Liver (tissue), 3 donors: ENCODE measurements at regions not wholly inside any gene's neighbourhood (a gene's known extent, or its start where the extent isn't known, plus 50 kb on each side); places are given as distances from the start of the nearest gene placed in this dataset.

Experiments used
- ATF3 ChIP-seq: IDR thresholded peaks from 2 replicates; pipeline ENCODE4 v1.6.1; 2016; ENCODE audit warnings: antibody characterized with exemption
- HNF4A ChIP-seq, 2 donors: conservative IDR thresholded peaks; 2 replicates each; pipeline ENCODE4 v1.6.1; 2016; ENCODE audit warnings: antibody characterized with exemption in 2 of 2, mild to moderate bottlenecking in 2 of 2
- JUND ChIP-seq, 2 donors: IDR thresholded peaks; 2 replicates each; pipeline ENCODE4 v1.6.1; 2016; ENCODE audit warnings: antibody characterized with exemption in 2 of 2
- REST ChIP-seq: IDR thresholded peaks from 2 replicates; pipeline ENCODE4 v1.6.1; 2016; ENCODE audit warnings: antibody characterized with exemption, mild to moderate bottlenecking
- RXRA ChIP-seq, 2 donors: IDR thresholded peaks; 2 replicates each; pipeline ENCODE4 v1.6.1; 2017 to 2018; ENCODE audit warnings: antibody characterized with exemption in 2 of 2, mild to moderate bottlenecking in 1 of 2
- SP1 ChIP-seq: IDR thresholded peaks from 2 replicates; pipeline ENCODE4 v1.6.1; 2018; ENCODE audit warnings: antibody characterized with exemption, mild to moderate bottlenecking
- YY1 ChIP-seq: IDR thresholded peaks from 2 replicates; pipeline ENCODE4 v1.6.1; 2016; ENCODE audit warnings: antibody characterized with exemption, mild to moderate bottlenecking
- TF ChIP-seq, protein P1 (sequence below): fragments of 150-350 bp; IDR thresholded peaks from 2 replicates; pipeline ENCODE4 v1.5.1; 2017; ENCODE audit warnings: improper control_type of control experiment, low read depth, low read length; ENCODE audit not compliant: missing input control
- donor health status: healthy.
- donor health status: healthy.

DNA sequence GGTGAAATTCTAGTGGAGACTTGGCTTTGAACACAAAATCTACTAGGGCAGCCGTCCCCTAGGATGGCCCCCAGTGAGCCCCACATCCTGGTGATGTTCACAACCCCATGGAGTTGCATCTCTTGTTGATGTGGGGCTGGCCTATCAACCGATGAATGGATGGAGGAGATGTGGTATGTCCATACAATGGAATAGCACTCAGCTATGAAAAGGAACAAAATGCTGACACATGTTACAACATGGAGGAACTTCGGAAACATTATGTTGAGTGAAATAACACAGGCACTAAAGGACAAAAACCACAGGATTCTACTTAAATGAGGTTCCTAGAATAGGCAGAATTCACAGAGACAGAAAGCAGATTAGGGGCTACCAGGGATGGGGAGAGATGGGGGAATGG lies 80.1 kb upstream of the ASAP2 start:
- TF ChIP-seq ATF3, result no peak
- TF ChIP-seq JUND (IDR thresholded peaks at IDR 0.05), result no peak
- no peak for TF ChIP-seq SP1
- TF ChIP-seq, protein P1, sequence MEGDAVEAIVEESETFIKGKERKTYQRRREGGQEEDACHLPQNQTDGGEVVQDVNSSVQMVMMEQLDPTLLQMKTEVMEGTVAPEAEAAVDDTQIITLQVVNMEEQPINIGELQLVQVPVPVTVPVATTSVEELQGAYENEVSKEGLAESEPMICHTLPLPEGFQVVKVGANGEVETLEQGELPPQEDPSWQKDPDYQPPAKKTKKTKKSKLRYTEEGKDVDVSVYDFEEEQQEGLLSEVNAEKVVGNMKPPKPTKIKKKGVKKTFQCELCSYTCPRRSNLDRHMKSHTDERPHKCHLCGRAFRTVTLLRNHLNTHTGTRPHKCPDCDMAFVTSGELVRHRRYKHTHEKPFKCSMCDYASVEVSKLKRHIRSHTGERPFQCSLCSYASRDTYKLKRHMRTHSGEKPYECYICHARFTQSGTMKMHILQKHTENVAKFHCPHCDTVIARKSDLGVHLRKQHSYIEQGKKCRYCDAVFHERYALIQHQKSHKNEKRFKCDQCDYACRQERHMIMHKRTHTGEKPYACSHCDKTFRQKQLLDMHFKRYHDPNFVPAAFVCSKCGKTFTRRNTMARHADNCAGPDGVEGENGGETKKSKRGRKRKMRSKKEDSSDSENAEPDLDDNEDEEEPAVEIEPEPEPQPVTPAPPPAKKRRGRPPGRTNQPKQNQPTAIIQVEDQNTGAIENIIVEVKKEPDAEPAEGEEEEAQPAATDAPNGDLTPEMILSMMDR, result no peak
- TF ChIP-seq RXRA (IDR thresholded peaks at IDR 0.05), result no peak
- no peak for TF ChIP-seq YY1
- TF ChIP-seq HNF4A (conservative IDR thresholded peaks at IDR 0.05), result no peak
- no peak for TF ChIP-seq REST
